SK-MEL-5 (cell line): ENCODE measurements at regions not wholly inside any gene's neighbourhood (a gene's known extent, or its start where the extent isn't known, plus 50 kb on each side); places are given as distances from the start of the nearest gene placed in this dataset.
A peak's percentile ranks its signal among the peaks of the same experiment; 100 is the strongest.

ENCODE experiments used
- DNase-seq: peaks from one replicate; pipeline ENCODE4 v3.0.0-alpha.2; 2016; ENCODE audit warnings: low read depth, low spot score
- in situ Hi-C: cut with HindIII; loops from 2 replicates; pipeline ENCODE4 v1.10.0; 2016; ENCODE audit warnings: low sequenced_read_pairs, high pct_unique_total_duplicates, low pct_unique_long_range_greater_than_20kb

DNA sequence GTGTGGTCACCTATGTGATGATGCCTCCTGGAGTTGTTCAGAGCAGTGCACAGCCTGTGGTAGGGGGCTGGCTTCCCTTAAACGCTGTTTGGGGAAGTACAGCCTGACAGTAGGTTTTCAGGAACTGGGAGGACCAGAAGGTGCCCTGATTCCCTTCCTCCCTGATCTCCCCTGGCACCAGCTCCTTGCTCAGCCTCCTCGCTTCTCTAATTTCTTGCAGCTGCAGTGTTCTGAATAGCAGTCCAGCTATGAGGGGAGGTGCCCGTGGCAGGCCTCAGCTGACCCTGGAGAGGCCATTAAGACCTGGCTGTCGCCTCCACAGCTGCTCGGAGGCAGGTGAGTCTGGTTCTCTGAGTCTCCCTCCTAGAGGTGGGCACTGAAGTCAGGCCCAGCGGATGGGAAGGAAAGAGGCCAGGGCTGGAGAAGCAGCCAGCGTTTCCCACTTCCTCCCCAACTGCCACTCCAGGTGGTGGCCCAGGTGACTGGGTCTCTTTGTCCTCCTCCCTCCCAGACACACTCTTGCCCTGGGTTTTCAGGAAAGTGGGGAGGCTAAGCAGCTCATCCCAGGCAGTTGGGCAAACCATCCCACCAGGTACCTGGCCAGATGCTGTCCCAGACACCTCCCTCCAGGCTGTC, 52.0 kb upstream of the RPL11 start:
- in situ Hi-C loops, result no loop called here
- DNase-seq, result no peak

DNA sequence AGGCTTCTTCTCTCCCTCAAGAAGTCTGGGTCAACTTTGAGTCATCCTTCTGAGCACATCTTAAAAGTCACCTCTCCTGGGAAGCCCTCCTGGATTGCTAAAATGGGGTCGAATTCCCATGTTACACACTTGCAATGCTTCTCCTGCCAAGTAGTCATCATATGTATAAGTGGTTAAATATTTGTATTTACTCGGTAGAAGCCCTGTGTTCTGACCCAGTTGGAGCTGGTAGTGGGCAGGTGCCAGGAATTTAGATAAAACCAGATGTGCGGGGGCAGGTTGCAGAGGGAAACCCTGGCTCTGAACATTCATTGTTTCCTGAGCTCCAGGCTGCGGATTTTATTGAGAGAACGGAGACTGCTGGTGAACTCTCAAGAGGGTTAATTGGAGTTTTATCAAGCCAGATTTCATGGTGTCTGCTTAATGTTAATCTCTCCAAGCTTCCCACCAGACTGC, 52.8 kb upstream of the RPL11 start:
- no peak for DNase-seq
- in situ Hi-C loops, result no loop called here

DNA sequence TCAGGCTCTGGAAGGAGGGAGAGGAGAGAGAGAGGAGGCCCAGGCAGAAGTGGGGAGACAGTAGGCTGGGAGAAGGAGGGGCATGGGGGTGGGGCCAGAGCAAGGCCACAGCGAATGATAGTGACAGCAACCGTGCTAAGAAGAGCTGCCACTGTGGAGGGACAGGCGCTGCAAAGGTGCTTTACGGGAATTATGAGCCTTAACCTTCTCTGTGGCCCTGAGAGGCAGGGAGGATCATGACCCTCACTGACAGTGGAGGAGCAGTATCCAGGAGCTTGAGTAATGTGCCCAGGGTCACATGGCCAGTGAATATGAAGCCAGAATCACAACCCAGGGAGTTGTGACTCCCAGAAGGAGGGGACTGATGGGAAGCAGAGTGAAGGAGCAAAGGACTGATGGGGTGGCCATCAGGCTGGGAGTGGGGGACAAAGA, 53.4 kb upstream of the RPL11 start:
- in situ Hi-C loops, result no loop called here
- DNase-seq, result no peak

DNA sequence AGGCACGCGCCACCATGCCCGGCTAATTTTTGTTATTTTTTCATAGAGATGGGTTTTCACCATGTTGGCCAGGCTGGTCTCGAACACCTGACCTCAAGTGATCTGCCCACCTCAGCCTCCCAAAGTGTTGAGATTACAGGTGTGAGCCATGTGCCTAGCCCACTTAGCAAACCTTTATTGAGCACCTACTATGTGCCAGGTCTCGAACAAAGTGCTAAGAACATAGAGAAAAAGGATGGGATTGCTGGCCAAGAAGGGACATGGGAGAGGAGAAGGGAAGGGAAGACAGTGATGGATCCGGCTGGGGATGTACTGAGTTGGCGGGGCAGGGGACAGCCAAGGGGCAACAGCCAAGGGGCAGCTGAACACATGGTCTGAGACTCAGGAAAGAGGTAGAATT, 55.6 kb upstream of the RPL11 start:
- in situ Hi-C loops, result no loop called here
- no peak for DNase-seq

DNA sequence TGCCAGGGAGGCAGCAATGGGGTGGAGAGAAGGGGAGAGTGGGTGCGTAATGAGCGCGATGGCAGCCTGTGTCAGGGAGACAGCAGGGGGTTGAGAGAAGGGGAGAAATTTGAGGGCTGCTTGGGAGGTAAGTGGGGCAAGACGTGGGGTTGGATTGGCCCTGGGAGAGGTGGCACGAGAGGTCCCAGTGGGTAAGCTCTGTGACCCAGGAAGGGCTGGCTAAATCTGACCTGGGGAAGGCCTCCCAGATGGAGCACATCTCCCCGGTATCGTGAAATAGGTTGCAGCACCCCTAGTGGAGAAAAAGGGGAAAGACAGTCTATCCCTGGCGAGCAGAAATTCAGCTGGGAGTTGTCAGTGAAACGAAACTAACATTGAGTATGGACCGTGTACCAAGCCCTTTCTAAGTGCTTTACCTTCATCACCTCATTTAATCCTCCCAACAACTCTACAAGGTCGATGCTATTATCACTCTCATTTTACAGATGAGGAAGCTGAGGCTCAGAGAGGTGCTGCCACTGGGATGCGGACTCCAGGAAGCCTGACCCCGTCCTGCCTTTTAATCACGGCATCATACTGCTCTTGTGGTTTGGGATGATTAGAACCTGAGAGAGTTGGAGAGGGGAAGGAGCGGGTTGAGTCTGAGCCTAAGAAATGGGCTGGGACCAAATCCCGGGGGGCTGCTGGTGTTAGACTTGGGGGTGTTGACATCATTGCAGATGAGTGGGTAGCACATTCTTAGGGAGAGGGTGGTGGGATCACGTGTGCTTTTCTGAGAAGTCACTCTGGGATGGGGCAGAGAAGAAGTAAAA, 56.6 kb upstream of the RPL11 start:
- peak; percentile 75 for DNase-seq
- in situ Hi-C loops, result no loop called here

DNA sequence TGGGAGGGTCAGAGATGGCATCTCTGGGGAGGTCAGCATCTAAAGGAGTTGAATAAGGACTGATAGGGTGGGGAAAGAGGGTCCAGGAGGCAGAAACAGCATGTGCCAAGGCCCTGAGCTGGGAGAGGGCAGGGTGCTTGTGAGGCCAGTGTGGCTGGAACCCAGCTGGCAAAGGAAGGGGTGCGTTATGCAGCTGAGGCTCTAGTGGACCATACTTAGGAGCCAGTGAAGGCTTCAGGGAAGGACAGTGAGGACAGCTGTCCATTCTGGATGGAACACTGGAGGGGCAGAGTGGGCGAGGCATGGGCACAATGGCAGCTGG, 57.1 kb upstream of the RPL11 start:
- no peak for DNase-seq
- in situ Hi-C loops, result no loop called here

DNA sequence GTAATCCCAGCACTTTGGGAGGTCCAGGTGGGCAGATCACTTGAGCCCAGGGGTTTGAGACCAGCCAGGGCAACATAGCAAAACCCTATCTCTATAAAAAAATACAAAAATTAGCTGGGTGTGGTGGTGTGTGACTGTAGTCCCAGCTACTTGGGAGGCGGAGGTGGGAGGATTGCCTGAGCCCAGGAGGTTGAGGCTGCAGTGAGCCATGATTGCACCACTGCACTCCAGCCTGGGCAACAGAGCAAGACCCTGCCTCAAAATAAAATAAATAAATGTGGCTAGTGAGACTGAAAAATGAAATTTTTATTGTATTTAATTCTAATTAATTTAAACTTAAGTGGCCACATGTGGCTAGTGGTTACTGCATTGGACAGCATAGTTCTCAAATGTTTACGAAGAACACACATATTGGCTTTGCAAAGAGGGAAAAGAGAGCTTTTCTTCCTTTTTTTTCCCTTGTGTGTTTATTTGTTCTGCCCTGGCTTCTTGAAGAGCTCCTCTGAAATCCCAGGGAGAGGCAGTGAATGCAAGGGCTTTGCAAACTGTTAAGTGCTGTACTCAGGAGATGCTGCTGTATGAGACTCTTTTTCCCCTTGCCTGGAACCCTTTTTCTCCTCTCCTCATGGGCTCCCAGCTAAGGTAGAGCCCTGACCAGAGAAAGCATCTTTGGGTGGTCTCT, 59.0 kb upstream of the RPL11 start:
- in situ Hi-C loops, result no loop called here

GRCh38 chr1:23629708-23630290, 61.8 kb upstream of the RPL11 start:
- in situ Hi-C loops, result no loop called here
- no peak for DNase-seq

More for the DNA sequence above, 59.0 kb upstream of the RPL11 start:
- no peak for DNase-seq

- no peak for DNase-seq
- in situ Hi-C loops, result no loop called here
These were observed 62.6 kb upstream of the RPL11 start for GRCh38 chr1:23628951-23629387.

DNA sequence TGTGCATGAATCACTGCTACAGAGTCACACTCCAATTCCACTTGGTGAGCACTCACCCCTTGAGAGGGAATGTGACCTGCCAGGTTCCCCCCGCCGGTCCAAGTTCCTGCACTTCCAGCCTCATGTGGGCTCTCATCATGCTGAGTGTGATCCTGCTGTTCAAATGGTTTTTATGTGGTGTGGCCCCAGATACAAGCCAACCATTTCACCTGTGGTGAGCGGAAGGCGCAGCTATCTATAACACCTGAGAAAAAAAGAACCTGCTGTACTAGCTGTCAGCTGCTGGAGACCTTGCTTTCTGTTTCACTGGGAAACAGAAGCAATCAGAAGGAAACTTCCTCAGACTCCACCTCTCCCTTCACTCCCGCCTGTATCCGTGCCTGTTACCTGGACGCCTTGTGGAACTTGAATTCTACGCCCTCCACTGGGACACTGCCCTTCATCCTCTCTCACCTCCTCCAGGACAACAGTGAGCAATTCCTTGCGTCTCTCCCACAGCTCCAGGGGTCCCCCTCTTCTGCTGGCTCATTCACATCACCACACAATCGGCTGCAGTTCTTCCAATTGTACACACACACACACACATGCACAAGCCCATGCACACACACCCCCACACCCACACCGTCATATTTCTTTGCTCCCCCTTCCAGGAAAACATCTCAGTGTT, 64.4 kb upstream of the RPL11 start:
- in situ Hi-C loops, result no loop called here
- DNase-seq, result no peak

GRCh38 chr1:23625929-23626535, 65.6 kb upstream of the RPL11 start:
- DNase-seq, result no peak
- in situ Hi-C loops, result no loop called here

DNA sequence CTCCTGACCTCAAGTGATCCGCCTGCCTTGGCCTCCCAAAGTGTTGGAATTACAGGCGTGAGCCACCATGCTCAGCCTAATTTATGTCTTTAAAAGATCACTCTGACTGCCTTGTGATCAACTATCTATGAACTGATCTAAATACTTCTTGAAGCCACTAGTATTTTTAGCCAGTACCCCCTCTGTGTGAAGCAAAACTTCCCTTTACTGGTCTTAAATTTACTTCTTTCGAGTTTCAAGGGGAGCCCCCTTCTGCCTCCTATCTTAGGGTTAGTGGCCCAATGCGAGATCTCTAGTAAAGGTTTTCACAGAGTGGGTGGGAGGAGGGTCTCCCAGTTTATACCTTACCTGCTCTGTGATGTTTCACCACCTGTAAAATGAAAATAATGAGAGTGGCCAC, 66.1 kb upstream of the RPL11 start:
- DNase-seq, result no peak
- in situ Hi-C loops, result no loop called here

GRCh38 chr1:23624440-23624839, 65.1 kb upstream of the ID3 start:
- DNase-seq, result no peak
- in situ Hi-C loops, result no loop called here

- in situ Hi-C loops, result no loop called here
- no peak for DNase-seq
These were observed 63.0 kb upstream of the ID3 start for GRCh38 chr1:23622284-23622683.

DNA sequence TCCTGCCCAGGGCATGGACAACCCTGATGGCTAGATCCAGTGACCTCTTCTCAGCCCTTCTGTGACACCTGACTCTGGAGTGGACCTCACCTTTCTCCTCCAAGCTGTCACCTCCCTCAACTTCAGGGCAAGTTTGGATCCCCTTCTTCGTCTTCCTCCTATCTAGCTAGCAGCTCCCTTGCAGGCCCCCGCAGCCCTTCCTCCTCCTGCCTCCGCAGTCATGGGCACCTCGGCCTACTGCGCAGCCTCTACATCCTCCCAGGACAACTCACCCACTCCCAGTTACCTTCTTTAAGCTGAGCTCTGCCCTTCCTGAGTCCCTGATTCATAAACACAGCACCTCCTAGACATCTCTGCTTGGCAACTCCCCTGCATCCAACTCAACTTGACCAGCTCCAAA, 61.3 kb upstream of the ID3 start:
- in situ Hi-C loops, result no loop called here

GRCh38 chr1:23619299-23620188, 60.2 kb upstream of the ID3 start:
- in situ Hi-C loops, result no loop called here
- no peak for DNase-seq

More for the DNA sequence above, 61.3 kb upstream of the ID3 start:
- no peak for DNase-seq
